Hepatocyte (in vitro differentiated cells): ENCODE measurements at regions not wholly inside any gene's neighbourhood (a gene's known extent, or its start where the extent isn't known, plus 50 kb on each side); places are given as distances from the start of the nearest gene placed in this dataset.

Experiments used
- CTCF ChIP-seq: fragments of 200-600 bp; sonication (generic); IDR thresholded peaks from 2 replicates; pipeline ENCODE4 v1.5.1; 2016; ENCODE audit warnings: antibody characterized with exemption, mild to moderate bottlenecking; ENCODE audit not compliant: poor library complexity
- EZH2 ChIP-seq: fragments of 200-600 bp; sonication (generic); IDR thresholded peaks from 2 replicates; pipeline ENCODE4 v1.6.1; 2016; ENCODE audit warnings: antibody characterized with exemption, mild to moderate bottlenecking, borderline replicate concordance
- EZH2phosphoT487 ChIP-seq: fragments of 200-600 bp; sonication (generic); IDR thresholded peaks from one replicate; pipeline ENCODE4 v1.6.1; 2018; ENCODE audit warnings: antibody characterized with exemption, mild to moderate bottlenecking, low read depth, moderate library complexity; ENCODE audit not compliant: unreplicated experiment, severe bottlenecking

GRCh38 chr5:125257057-125257972 is 510.9 kb upstream of the ZNF608 start:
- TF ChIP-seq CTCF (no peak), EZH2 (no peak), EZH2phosphoT487 (no peak)
